SK-N-SH (cell line): ENCODE measurements at regions not wholly inside any gene's neighbourhood (a gene's known extent, or its start where the extent isn't known, plus 50 kb on each side); places are given as distances from the start of the nearest gene placed in this dataset.

Experiments used
- CTCF ChIA-PET: fragments of 300-600, 350-600 bp; formaldehyde crosslinking; extraction: SDS; loops from one replicate; lab custom pipeline; 2021; lab: Yijun Ruan, JAX
- POLR2A ChIA-PET: fragments of 350-600 bp; sonication (Branson Sonifier 250); formaldehyde crosslinking; extraction: SDS; loops from one replicate; lab custom pipeline; 2020; ENCODE audit warnings: antibody characterized with exemption, inconsistent platforms; lab: Yijun Ruan, JAX
- DNase-seq: peaks from one replicate; pipeline ENCODE4 v3.0.0; 2012
- H2AFZ ChIP-seq: fragments of 200-600 bp; sonication (generic); 2 replicates; pipeline ENCODE4 v1.8.1; 2016; ENCODE audit warnings: antibody characterized with exemption, mild to moderate bottlenecking, low read depth
- H3F3A ChIP-seq: fragments of 200-600 bp; sonication (generic); replicated peaks from 2 replicates; pipeline ENCODE3; 2016; ENCODE audit warnings: antibody characterized with exemption, mild to moderate bottlenecking; ENCODE audit not compliant: insufficient read depth
- H3K27ac ChIP-seq, 2 experiments: fragments of 200-500 bp in 1 of 2; fragments of 200-600 bp in 1 of 2; sonication (Bioruptor generic) in 1 of 2; sonication (generic), shearing (Covaris generic) in 1 of 2; 2 replicates each; pipeline versions ENCODE4 v1.5.1 to v1.6.1; 2014 to 2016; ENCODE audit warnings: low read depth in 2 of 2, inconsistent platforms in 1 of 2, low read length in 1 of 2, mild to moderate bottlenecking in 1 of 2, mixed read lengths in 1 of 2
- H3K27me3 ChIP-seq: fragments of 200-600 bp; sonication (generic), shearing (Covaris generic); 2 replicates; pipeline ENCODE4 v1.6.1; 2016; ENCODE audit warnings: mixed run types; ENCODE audit not compliant: insufficient read depth
- H3K36me3 ChIP-seq, 2 experiments: fragments of 200-500 bp in 1 of 2; fragments of 200-600 bp in 1 of 2; sonication (Bioruptor generic) in 1 of 2; sonication (generic) in 1 of 2; replicated peaks in 1 of 2; 2 replicates each; pipeline versions ENCODE3 to v1.5.1; 2014 to 2016; ENCODE audit warnings: low read length in 1 of 2, mild to moderate bottlenecking in 1 of 2; ENCODE audit not compliant: insufficient read depth in 2 of 2, control insufficient read depth in 1 of 2
- H3K4me1 ChIP-seq, 2 experiments: fragments of 200-500 bp in 1 of 2; fragments of 200-600 bp in 1 of 2; sonication (Bioruptor generic) in 1 of 2; sonication (generic), shearing (Covaris generic) in 1 of 2; 2 replicates each; pipeline versions ENCODE4 v1.5.1 to v1.6.1; 2014 to 2016; ENCODE audit warnings: low read depth in 1 of 2, low read length in 1 of 2, mixed run types in 1 of 2; ENCODE audit not compliant: insufficient read depth in 2 of 2, control insufficient read depth in 1 of 2
- H3K4me2 ChIP-seq: fragments of 200-600 bp; sonication (generic), shearing (Covaris generic); 2 replicates; pipeline ENCODE4 v1.6.1; 2017; ENCODE audit warnings: mixed run types
- H3K4me3 ChIP-seq, 2 experiments: fragments of 200-500 bp in 1 of 2; fragments of 200-600 bp in 1 of 2; sonication (Bioruptor generic) in 1 of 2; sonication (generic), shearing (Covaris generic) in 1 of 2; 2 replicates each; pipeline versions ENCODE4 v1.5.1 to v1.8.1; 2014 to 2016; ENCODE audit warnings: low read depth in 2 of 2, inconsistent platforms in 1 of 2, low read length in 1 of 2, mild to moderate bottlenecking in 1 of 2, mixed read lengths in 1 of 2, moderate library complexity in 1 of 2
- H3K79me2 ChIP-seq: fragments of 200-600 bp; sonication (generic); 2 replicates; pipeline ENCODE4 v1.8.1; 2017; ENCODE audit warnings: mild to moderate bottlenecking; ENCODE audit not compliant: insufficient read depth
- H3K9ac ChIP-seq: fragments of 200-600 bp; sonication (generic); 2 replicates; pipeline ENCODE4 v1.6.1; 2017; ENCODE audit warnings: mixed run types
- H3K9me2 ChIP-seq: fragments of 200-600 bp; sonication (generic); 2 replicates; pipeline ENCODE4 v1.6.1; 2017; ENCODE audit warnings: mixed run types
- H3K9me3 ChIP-seq: fragments of 200-600 bp; sonication (generic); 2 replicates; pipeline ENCODE4 v1.6.1; 2017; ENCODE audit warnings: mixed run types, mild to moderate bottlenecking, moderate library complexity
- H4K20me1 ChIP-seq: fragments of 200-600 bp; sonication (generic); 2 replicates; pipeline ENCODE4 v1.6.1; 2017; ENCODE audit warnings: mild to moderate bottlenecking, mixed run types; ENCODE audit not compliant: insufficient read depth
- CTCF ChIP-seq: fragments of 200-600 bp; sonication (generic); IDR thresholded peaks from 2 replicates; pipeline ENCODE4 v1.6.1; 2017; ENCODE audit warnings: antibody characterized with exemption, mild to moderate bottlenecking, moderate library complexity
- ELF1 ChIP-seq: IDR thresholded peaks from 2 replicates; pipeline ENCODE4 v1.4.0; 2012
- FOXM1 ChIP-seq: IDR thresholded peaks from 2 replicates; pipeline ENCODE4 v1.4.0; 2012; ENCODE audit warnings: low read depth, mild to moderate bottlenecking
- GABPA ChIP-seq: IDR thresholded peaks from 2 replicates; pipeline ENCODE4 v1.4.0; 2012; ENCODE audit warnings: low read depth, mild to moderate bottlenecking
- IRF3 ChIP-seq: fragments of 150-350 bp; IDR thresholded peaks from 2 replicates; pipeline ENCODE4 v1.6.1; 2016; ENCODE audit warnings: mild to moderate bottlenecking, low read depth, low read length
- MAX ChIP-seq: IDR thresholded peaks from 2 replicates; pipeline ENCODE4 v1.4.0; 2012; ENCODE audit warnings: low read depth
- MXI1 ChIP-seq: IDR thresholded peaks from 2 replicates; pipeline ENCODE4 v1.6.1; 2012; ENCODE audit warnings: mild to moderate bottlenecking, low read depth, low read length, improper control_type of control experiment
- NFIC ChIP-seq: IDR thresholded peaks from 2 replicates; pipeline ENCODE4 v1.4.0; 2012; ENCODE audit warnings: borderline replicate concordance
- PBX3 ChIP-seq: IDR thresholded peaks from 2 replicates; pipeline ENCODE4; 2012
- RFX5 ChIP-seq: IDR thresholded peaks from 2 replicates; pipeline ENCODE4 v1.6.1; 2012; ENCODE audit warnings: mild to moderate bottlenecking, improper control_type of control experiment, low read length
- RXRA ChIP-seq: IDR thresholded peaks from 2 replicates; pipeline ENCODE4 v1.4.0; 2012; ENCODE audit warnings: low read depth, mild to moderate bottlenecking, borderline replicate concordance
- SMC3 ChIP-seq: IDR thresholded peaks from 2 replicates; pipeline ENCODE4 v1.6.1; 2012; ENCODE audit warnings: low read depth, low read length, improper control_type of control experiment
- TCF12 ChIP-seq: IDR thresholded peaks from 2 replicates; pipeline ENCODE4 v1.4.0; 2012
- USF1 ChIP-seq: IDR thresholded peaks from 2 replicates; pipeline ENCODE4 v1.4.0; 2012; ENCODE audit warnings: low read depth, borderline replicate concordance
- YY1 ChIP-seq: IDR thresholded peaks from 2 replicates; pipeline ENCODE4 v1.4.0; 2012; ENCODE audit warnings: low read depth, mild to moderate bottlenecking
- WGBS: methylation state at CpG from one replicate; pipeline ENCODE4 v1.1.6; 2017; ENCODE audit warnings: low lambda C conversion rate; 5-methylcytosine and 5-hydroxymethylcytosine counted together

GRCh38 chr11:26862801-26863200, 131.1 kb upstream of the FIBIN start (continued):
- TF ChIP-seq IRF3 = no peak
- TF ChIP-seq GABPA = no peak
- no peak for TF ChIP-seq YY1
- TF ChIP-seq TCF12 = no peak
- no peak for TF ChIP-seq USF1

- ChIA-PET CTCF (no interaction called here), POLR2A (no interaction called here)
- 54% methylated on average over 2 of the region's 2 CpGs for WGBS
- H3K4me2 ChIP-seq = no peak overlapping the region
- no peak for DNase-seq
- no peaks in the 10 kb centered on the region for H3K9me3 ChIP-seq
- H3K4me1 ChIP-seq = no peaks in the 10 kb centered on the region; a peak in 2 of 4 replicates
- no peak overlapping the region for H2AFZ ChIP-seq
- H3K9ac ChIP-seq = no peak overlapping the region
- H4K20me1 ChIP-seq = no peaks in the 10 kb centered on the region
- H3K27ac ChIP-seq = no peak overlapping the region
- no peaks in the 10 kb centered on the region for H3K36me3 ChIP-seq
- no peak for TF ChIP-seq CTCF
- no peak for TF ChIP-seq PBX3
- TF ChIP-seq MXI1 = no peak
- TF ChIP-seq RXRA = no peak
- no peak for TF ChIP-seq SMC3
- no peak for TF ChIP-seq MAX
- TF ChIP-seq ELF1 = no peak
- no peak for TF ChIP-seq IRF3
- TF ChIP-seq FOXM1 = no peak
- TF ChIP-seq RFX5 = no peak
- no peak for TF ChIP-seq NFIC
- H3K9me2 ChIP-seq = no peaks in the 10 kb centered on the region
- no peaks in the 10 kb centered on the region for H3K79me2 ChIP-seq
- H3F3A ChIP-seq = no peaks in the 10 kb centered on the region
- H3K27me3 ChIP-seq = no peaks in the 10 kb centered on the region
- no peak overlapping the region for H3K4me3 ChIP-seq
Measured at GRCh38 chr11:26865703-26866102, 128.2 kb upstream of the FIBIN start.
